GM18507 (cell line): ENCODE measurements at regions not wholly inside any gene's neighbourhood (a gene's known extent, or its start where the extent isn't known, plus 50 kb on each side); places are given as distances from the start of the nearest gene placed in this dataset.

ENCODE experiments used
- DNase-seq: peaks from one replicate; pipeline ENCODE4 v3.0.0; 2011; ENCODE audit warnings: low read depth; ENCODE audit not compliant: insufficient read length; ENCODE audit errors: extremely low spot score
- FAIRE-seq: peaks from 2 replicates; lab custom pipeline; 2011; peaks lifted over from hg19 to GRCh38; lab: Jason Lieb, UNC

DNA sequence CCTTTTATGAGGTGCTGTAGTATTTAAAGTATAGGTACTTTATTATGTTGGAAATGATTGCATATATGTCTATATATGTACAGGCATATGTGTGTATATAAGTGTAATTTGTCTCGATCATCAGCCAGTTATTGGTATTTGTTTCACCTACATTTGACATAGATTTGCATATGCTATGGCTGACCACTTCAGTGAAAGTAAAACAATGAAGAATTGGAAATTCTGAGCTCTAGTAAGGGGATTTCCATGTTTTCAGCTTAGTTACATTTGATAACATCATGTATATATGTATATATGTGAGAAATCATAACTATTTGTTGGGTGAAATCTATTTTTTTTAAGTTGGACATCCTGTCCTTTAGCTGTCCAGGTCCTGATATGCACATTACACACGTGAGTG lies 1303.9 kb downstream of the EFNB2 start:
- FAIRE-seq (no peak), DNase-seq (no peak)

DNA sequence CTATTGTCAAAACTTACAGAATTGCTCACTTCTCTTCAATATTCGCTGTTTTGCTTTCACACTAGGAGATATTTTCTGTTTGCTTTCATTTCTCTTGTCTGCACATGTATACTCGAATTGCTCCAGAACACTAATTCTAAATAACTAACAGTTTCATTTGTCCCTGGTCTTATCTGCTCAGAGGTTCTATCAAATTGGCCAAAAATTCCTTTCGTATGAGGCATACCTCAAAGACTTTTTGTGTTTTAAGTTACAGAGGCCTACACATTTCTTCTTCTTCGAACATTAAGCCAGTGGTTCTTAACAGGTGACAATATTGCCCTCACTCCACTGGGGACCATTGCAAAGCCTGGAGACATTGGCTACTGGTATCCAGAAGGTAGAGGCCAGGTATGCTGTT lies 1314.6 kb downstream of the EFNB2 start:
- no peak for FAIRE-seq
- no peak for DNase-seq

DNA sequence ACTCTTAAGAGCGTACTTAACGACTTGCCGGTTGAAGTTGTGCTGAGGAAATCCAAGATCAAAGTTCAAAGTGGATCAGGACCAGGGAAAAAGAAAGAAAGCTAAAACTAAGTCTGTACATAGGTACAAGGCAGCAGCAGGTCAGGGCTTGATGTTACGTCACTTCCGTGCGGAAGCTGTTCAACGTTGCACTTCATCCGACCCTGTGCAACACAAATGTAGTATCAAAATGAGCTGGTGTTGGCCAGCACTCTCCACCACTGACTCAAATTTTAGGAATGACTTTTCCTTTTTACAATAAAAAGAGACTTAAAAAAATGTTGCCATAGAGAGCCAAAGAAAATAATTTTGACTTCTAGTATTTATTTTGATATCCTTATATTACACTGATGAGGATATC lies 1315.4 kb downstream of the EFNB2 start:
- no peak for FAIRE-seq
- DNase-seq = no peak

DNA sequence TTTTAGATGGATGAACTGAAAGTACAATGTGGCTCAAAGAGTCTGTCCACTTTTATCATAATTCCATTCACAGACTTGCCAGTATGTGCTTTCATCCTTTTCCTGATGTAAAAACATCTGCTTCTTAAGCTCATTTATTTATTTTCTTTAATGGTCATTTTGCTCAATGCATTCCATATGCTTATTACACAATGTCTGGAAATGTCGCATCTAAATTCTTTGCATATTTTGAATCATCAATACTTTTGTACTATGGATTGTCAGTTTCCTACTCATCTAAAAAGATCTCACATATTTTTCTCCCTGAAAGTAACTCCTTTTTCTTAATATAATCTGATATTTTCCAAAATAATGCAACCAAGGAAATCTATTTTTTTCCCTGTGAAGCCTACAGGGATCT lies 1315.8 kb downstream of the EFNB2 start:
- DNase-seq (no peak), FAIRE-seq (no peak)

DNA sequence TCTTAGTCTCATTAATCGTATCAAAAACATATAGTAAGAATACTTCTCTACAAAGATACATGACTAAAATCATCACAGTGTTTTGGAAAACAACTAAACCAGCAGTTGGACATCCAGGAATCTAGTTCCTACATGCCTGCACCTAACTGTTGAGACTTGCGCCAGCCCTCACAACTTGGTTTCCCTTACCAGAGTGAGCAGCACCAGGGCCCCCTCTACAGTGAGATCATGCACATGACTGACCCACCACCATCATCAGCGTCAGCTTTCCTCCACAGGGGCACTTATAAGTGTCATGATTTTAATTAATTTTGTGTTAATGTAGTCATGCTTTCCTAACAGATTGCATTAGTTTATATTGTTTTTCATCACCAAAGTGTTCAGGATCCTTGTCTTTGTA lies 1322.0 kb downstream of the EFNB2 start:
- no peak for FAIRE-seq
- no peak for DNase-seq

DNA sequence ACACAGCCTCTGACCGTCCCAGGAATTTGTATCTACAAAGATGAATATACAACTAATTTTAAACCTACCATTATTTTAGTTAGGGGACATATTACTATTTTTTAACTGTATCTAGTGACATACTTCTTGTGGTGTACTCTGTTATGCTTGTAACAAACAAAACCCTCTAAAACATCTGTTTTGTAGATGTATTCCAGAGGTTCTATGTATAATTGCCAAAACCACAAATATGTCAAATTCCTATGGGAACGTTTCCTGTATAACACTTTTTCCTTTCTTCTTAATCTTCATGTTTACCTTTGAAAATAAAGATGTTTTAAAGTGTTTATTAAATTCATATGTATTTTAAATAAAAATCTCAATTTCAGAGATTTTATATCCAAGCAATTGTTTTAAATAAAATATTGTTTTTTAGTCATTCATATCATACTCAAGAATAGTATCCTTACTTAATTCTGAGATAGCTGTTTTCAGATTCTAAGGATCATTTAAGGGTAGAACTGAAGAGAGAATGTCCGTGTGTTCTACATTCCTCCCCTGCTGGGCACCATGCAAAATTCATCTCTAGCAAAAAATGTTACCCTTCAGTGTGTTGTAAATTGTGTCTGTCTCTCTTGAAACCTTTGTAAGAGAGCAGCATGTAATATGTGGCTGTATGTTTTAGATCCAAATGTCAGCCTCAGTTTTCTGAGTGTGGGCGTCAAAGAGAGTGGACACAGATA lies 1327.7 kb downstream of the EFNB2 start:
- no peak for FAIRE-seq
- no peak for DNase-seq

DNA sequence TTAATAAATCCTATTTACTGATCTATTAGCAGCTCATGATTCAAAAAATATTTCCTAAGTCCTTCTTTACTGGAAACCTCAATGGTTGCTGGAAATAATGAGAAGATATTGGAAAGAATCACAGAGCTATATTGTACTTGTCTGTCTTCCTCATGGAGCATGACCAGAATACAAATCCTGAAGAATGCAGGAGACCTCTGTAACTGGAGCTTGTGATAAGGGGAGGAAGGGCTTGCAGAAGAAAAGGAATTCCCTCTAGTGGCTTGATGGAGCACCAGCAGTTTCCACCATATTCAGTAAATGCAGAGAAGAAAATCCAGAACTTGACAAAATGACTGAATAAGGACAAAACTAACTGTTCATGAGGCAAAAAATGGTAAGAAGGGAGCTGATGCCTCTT lies 1333.1 kb downstream of the EFNB2 start:
- no peak for DNase-seq
- no peak for FAIRE-seq

DNA sequence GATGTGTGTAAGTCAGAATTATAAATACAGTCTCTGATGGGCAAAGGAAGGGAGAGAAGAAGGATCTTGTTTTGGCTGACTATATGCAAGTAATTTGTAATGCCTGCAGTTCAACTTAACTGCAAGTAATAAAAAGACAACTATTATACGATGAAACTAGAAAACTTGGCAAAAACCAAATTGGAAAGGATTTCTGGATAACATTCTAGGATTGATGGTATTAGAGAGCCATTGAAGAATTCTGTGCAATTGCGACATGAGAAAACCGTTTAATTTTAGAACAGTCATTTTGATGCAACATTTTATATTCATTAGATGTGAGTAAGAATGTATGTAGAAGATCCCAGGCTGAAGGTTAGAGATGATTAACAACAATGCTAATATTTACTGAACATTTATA lies 1334.1 kb downstream of the EFNB2 start:
- DNase-seq (no peak), FAIRE-seq (no peak)

DNA sequence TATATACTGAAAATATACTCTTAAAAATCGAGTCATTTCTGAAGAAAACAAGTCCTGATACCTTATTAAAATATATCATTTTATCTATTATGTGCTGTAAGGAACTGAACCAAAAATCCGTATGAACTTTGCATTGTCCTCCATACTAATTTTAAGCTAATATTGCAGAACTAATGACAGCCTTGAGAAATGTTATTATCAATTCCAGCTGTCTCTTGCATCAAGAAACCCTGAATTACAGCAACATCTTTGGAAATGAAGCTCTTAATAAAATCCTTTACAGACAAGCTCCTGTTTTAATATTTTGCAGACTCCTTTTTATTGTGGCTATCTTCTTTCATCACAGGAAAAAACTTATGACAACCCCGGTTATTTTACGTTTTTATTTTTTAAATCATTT lies 1335.3 kb downstream of the EFNB2 start:
- DNase-seq = no peak
- no peak for FAIRE-seq

DNA sequence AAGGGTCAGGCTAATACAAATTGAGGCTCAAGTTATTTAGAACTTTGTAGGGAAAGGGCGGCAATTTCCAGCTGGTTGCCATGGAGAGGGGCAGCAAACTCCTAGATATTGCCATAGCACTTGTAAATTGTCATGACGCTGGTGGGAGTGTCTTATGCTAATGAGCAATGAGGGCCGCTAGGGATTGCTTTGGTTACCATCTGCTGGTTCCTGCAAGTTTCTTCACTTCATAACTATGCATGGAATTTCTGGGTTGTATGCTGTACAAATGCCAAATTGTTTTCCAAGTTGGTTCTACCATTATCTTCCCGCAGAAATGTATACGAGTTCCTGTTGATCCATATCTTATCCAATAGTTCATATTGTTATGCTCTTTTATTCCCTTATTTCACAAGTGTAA lies 1339.4 kb downstream of the EFNB2 start:
- FAIRE-seq = no peak
- no peak for DNase-seq

DNA sequence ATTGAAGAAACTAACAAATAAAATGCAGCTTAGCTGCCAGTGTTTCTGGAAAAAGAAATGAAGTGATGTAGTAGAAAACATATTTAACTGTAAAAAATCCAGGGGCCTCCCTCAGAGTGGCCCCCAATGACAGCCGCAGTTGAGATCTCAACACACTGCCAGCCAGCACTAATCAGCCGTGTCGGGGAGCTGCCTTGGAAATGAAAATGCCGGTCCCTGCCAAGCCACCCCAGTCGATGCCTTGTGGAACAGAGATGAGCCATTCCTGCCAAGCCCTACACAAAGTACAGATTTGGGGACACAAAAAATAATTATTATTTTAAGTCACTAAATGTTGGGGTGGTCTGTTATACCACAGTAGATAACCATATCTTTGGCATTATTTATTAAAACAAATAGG lies 1342.4 kb downstream of the EFNB2 start:
- FAIRE-seq (no peak), DNase-seq (no peak)

DNA sequence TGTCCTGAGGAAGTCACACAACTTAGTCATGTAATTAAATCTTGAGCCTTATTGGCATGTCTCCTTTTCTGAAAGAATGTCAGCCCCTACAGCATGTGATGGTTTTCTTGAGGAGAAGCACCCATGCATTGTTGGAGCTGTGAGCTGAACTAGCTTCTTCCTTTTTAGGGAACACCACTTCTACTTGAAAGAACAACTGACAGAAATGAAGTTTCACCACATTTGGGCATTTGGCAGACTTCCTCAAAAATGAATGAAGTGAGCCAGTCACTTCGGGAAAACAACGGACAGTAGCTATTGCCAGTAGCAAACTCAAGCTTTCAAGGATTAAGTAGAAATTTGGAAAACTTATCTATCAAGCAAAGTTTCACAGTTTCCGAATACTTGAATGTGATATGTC lies 1351.3 kb downstream of the EFNB2 start:
- DNase-seq (no peak), FAIRE-seq (no peak)

DNA sequence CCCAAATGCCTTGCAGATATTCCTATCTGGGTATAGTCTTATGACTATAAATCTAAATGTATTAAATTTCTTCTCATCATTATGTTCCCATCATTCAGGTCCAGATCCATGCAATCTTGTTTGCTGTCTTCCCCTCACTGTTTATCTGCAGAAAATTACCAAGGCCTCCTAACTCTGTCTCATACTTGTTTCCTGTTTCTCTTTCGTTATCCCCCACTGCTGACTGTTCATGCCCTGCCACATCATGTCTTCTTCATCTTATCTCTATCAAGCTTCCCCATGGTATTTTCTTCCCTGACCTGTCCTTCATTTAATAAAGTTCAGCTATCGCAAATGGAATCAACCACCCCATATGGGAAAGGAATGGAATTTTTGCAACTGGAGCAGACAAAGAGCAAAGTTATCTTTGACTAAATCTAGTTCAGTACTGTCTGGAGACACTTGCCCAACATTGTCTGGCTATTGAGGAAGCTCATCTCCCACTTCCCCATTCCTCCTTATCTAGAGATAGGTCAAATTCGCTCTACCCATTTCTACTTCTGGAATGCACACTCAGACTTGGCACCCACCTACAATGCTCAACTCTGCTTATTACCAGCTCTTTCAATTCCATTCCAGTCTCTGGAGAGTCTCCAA lies 1358.1 kb downstream of the EFNB2 start:
- DNase-seq = no peak

DNA sequence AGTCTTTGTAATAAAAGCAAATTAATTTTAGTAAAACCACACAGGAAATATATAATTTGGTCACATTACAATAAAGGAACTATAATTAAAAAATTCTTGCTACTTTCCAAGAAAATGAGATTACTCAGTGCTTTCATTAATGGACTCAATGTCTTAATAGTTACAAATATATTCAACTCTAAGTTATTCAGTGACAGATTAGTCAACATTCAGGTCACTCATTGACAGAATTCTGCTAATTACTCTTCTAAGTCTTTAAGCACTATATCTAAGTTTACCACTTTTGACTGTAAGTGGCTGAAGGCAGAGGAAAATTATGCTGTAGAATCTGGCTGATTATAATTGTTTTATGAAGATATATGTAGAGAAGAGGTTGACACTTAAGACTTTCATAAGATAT lies 1365.0 kb downstream of the EFNB2 start:
- DNase-seq (no peak), FAIRE-seq (no peak)

More for the DNA sequence above, 1358.1 kb downstream of the EFNB2 start:
- FAIRE-seq = no peak

DNA sequence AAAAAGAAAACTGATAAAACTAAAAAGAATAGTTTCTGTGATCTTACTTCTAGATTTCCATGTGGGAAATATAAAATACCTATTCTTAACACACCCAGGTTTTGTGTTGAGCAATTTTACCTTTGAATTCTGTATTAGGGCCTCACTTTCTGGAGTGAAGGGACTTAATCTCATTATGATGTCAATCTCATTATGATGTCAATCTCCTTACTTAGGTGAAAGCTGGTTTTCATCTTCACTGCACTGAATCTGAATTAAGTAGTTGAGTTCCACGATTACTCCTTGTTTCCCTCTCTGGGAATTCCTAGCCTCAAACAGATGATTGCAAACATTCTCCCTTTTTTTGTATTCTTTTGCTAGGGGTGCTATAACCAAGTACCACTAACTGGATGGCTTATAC lies 1367.2 kb downstream of the EFNB2 start:
- DNase-seq (no peak), FAIRE-seq (no peak)

DNA sequence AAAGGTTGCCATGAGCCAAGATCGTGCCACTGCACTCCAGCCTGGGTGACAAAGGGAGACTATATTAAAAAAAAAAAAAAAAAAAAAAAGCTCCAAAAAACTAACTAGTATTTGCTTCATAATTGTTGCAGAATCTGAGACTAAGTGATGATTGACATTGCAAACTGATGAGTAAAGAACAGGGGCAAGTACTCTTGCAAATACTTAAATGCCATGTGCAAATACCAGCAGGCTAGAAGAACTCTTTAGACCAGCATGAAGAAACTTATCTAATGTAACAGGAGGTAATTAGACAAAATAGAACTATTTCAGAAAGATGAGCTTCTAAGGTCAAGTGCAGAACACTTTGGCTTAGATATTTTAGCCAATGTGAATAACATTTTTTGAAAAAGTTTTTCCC lies 1368.1 kb downstream of the EFNB2 start:
- DNase-seq (no peak), FAIRE-seq (no peak)

DNA sequence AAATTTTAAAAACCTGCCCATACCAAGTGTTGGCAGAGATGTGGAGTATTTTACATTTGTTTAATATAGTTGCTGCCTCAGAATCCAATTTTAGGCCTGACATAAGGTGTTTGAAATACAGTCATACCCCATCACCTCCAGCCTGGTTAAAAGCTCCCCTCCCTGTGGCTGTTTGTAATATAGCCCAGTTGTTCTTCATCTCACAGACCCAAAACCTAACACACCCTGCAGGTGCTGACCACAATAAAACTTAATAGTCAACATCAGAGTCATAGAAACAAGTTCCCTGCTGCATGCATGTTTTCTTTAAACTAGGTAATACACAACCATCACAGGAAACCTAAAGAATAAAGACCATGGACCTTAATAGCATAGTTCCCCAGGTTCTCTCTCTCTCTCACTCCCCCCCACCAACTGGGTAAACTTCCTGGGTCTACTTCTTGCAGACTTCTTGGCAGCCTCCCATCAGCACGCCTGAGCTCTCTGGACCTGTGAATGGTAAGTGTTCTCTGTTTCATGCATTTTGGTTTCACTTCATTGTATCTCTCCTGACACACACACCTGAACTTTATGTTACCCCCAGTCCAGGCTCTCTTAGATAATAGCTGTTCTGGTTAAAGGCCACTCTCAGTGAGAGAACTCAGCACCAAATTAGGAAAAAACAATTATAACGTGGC lies 1369.9 kb downstream of the EFNB2 start:
- DNase-seq (no peak), FAIRE-seq (no peak)

DNA sequence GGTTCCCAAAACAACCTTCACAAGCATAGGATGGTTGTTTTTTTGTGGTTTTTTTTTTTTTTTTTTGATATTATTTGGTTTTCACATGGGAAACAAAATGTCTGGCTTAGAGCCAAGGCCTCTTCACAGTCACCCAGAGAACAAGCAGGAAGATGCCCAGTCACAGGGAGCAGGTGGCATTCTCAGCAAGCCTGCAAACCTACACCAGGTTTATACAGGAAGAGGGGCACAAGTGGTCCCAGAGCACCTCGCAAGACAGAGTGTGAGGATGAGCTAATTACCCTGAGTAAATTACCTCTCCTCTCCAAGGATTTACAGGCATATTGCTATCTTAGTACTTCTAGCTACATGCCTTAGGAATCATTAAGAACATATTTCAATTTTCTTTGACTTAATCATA lies 1375.6 kb downstream of the EFNB2 start:
- no peak for DNase-seq
- no peak for FAIRE-seq

DNA sequence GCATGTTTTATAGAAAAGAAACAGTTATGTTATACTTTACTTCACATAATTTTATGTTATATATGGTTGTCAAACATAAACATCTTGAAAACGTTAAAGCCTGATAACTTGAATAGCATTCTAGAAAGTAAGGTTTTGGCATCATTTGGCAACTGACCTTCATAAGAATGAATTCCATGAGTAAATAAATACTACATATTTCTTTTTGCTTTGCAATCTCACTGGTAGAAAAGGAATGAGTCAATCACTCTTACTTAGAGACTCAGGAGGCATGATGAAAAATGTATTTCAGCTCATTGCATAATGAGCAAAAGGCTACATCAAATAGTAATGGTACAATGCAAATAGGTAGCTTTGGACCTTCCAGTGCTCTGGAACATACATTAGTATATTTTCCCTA lies 1381.9 kb downstream of the EFNB2 start:
- no peak for FAIRE-seq

DNA sequence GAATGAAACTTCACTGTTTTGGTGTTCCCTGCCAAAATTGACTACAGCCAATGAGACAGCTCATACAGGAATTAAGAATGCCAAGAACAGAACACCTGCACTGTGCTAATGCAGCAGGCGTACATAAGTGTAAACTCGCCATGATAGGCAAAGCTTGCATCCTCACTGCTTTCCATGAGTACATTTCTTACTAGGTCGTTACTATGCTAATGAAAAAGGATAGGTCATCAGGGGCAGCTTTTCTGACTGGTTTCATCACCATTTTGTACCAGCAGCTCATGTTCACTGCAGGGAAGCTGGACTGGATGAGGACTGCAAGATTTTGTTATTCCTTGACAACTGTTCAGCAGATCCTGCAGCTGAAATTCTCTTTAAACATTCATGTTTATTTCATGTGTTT lies 1383.8 kb downstream of the EFNB2 start:
- DNase-seq = no peak
- FAIRE-seq = no peak

More for the DNA sequence above, 1381.9 kb downstream of the EFNB2 start:
- no peak for DNase-seq

DNA sequence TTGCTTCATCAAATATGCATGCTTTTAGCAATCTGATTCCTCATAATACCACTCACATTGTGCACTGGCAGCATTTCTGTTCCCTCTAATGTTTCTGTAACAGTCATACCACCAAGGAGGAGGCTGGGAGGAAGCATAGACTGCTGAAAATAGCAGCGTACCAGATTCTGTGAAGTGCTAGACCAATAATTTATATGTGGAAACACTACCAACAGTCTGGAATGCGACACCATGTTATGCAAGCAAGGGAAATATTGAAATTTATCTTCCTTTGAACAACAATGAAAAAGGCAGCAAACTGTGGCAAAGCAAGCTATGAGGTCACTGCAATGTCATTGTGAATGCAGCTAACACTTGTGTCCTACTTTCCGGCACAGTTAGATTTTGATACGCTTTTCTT lies 1388.0 kb downstream of the EFNB2 start:
- FAIRE-seq (no peak), DNase-seq (no peak)
